ENCODE measurements at regions not wholly inside any gene's neighbourhood (a gene's known extent, or its start where the extent isn't known, plus 50 kb on each side); places are given as distances from the start of the nearest gene placed in this dataset.

GRCh38 chr2:220981926-220982325 is 590.2 kb downstream of the EPHA4 start:
- TF ChIP-seq CTCF (IDR thresholded peaks at IDR 0.05 in 4 of 5, conservative IDR thresholded peaks at IDR 0.05 in 1 of 5) (no peak), POLR2A (IDR thresholded peaks at IDR 0.05) (no peak)

Measured in gastrocnemius medialis (tissue), 4 donors.